Lower leg skin (tissue), 4 donors: ENCODE measurements at regions not wholly inside any gene's neighbourhood (a gene's known extent, or its start where the extent isn't known, plus 50 kb on each side); places are given as distances from the start of the nearest gene placed in this dataset.
A peak's percentile ranks its signal among the peaks of the same experiment; 100 is the strongest.

Source experiments
- DNase-seq, 2 donors: peaks; one replicate each; pipeline ENCODE4 v3.0.0-alpha.2; 2019; ENCODE audit warnings: low spot score in 2 of 2
- H3K4me3 ChIP-seq: fragments of 200-600 bp; sonication (generic); 2 replicates; pipeline ENCODE4 v1.5.1; 2017; ENCODE audit warnings: mild to moderate bottlenecking, low read depth; ENCODE audit not compliant: poor library complexity, severe bottlenecking
- POLR2A ChIP-seq, 2 donors: fragments of 450-650 bp; IDR thresholded peaks; one replicate each; pipeline ENCODE4 v1.6.1; 2016 to 2017; ENCODE audit warnings: antibody characterized with exemption in 2 of 2, mild to moderate bottlenecking in 1 of 2, moderate library complexity in 1 of 2
- WGBS, 2 donors: methylation state at CpG; one replicate each; pipeline ENCODE4 v1.1.5; 2018; 5-methylcytosine and 5-hydroxymethylcytosine counted together
- intact Hi-C: fragments of 100-400 bp; cut with DNase I; formaldehyde crosslinking; loops from one replicate; pipeline ENCODE4 v1.15.0; 2023; ENCODE audit warnings: low total_unique reads
- TF ChIP-seq, protein P1 (sequence below), 3 donors: fragments of 450-650 bp; IDR thresholded peaks; one replicate each; pipeline ENCODE4 v1.5.1; 2016; ENCODE audit warnings: antibody characterized with exemption in 3 of 3, mild to moderate bottlenecking in 3 of 3, moderate library complexity in 2 of 3

GRCh38 chr3:41026394-41027177 lies 172.7 kb upstream of the CTNNB1 start:
- DNase-seq = peak in 1 of 2 donors; percentile 35
- H3K4me3 ChIP-seq = no peak overlapping the region
- intact Hi-C loops = no loop called here
- TF ChIP-seq POLR2A (IDR thresholded peaks at IDR 0.05) = no peak
- TF ChIP-seq, protein P1, sequence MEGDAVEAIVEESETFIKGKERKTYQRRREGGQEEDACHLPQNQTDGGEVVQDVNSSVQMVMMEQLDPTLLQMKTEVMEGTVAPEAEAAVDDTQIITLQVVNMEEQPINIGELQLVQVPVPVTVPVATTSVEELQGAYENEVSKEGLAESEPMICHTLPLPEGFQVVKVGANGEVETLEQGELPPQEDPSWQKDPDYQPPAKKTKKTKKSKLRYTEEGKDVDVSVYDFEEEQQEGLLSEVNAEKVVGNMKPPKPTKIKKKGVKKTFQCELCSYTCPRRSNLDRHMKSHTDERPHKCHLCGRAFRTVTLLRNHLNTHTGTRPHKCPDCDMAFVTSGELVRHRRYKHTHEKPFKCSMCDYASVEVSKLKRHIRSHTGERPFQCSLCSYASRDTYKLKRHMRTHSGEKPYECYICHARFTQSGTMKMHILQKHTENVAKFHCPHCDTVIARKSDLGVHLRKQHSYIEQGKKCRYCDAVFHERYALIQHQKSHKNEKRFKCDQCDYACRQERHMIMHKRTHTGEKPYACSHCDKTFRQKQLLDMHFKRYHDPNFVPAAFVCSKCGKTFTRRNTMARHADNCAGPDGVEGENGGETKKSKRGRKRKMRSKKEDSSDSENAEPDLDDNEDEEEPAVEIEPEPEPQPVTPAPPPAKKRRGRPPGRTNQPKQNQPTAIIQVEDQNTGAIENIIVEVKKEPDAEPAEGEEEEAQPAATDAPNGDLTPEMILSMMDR (IDR thresholded peaks at IDR 0.05) = no peak
- WGBS, 2 donors = 41 to 43% methylated on average over 2 to 3 of the region's 3 CpGs

DNA sequence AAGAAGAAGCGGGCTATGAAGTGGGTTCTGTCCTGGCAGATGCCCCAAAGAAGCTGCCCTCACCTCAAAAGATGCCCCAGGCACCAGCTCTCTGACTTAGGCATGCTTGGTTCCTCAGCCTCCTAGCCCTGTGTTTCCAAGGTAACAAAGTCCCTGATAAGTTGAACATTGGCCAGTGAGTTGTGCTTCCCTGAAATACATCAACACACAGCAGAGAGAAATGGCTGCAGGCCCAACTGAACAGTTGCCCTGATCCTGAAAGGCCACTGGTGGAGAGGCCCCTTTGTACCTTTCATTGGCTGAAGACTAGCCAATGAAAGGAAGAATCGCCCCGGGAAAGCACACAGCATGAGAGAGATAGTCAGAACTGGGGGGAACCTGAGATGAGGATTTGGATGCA lies 169.9 kb upstream of the CTNNB1 start:
- DNase-seq = no peak
- WGBS, 2 donors = 63 to 67% methylated on average over 3 of the region's 3 CpGs
- intact Hi-C loops = no loop called here
- TF ChIP-seq POLR2A (IDR thresholded peaks at IDR 0.05) = no peak
- no peak overlapping the region for H3K4me3 ChIP-seq

- no peak for DNase-seq
Observed at GRCh38 chr3:41030220-41030619, 169.1 kb upstream of the CTNNB1 start.

DNA sequence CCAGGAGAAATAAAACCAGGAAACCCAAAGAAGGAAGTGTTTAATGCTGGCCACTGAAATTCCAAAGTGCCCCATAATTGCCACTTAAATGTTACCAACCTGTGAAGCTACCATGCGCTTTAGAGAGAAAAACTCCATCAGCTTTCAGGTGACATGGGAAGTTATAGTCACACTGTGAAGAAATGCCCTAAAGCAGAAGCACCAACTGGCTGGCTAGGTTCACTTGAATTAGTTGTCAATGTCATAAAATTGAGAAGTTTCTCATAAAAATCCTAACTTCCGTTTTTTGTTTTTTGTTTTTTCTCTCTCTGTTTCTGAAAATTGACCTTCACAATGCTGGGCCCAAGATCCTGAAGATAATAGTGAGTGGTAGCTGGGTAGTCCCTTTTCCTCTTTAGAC lies 167.9 kb upstream of the CTNNB1 start:
- intact Hi-C loops = no loop called here
- 70 to 80% methylated on average over 2 of the region's 2 CpGs for WGBS, 2 donors
- TF ChIP-seq POLR2A (IDR thresholded peaks at IDR 0.05) = no peak

More at GRCh38 chr3:41030220-41030619, 169.1 kb upstream of the CTNNB1 start:
- no peak for TF ChIP-seq POLR2A (IDR thresholded peaks at IDR 0.05)
- TF ChIP-seq, protein P1 (IDR thresholded peaks at IDR 0.05) = no peak
- no peak overlapping the region for H3K4me3 ChIP-seq
- intact Hi-C loops = no loop called here
- 82 to 85% methylated on average over 4 of the region's 4 CpGs for WGBS, 2 donors

GRCh38 chr3:41033956-41034519 lies 165.3 kb upstream of the CTNNB1 start:
- DNase-seq = no peak
- no peak for TF ChIP-seq POLR2A (IDR thresholded peaks at IDR 0.05)
- TF ChIP-seq, protein P1 (IDR thresholded peaks at IDR 0.05) = no peak
- WGBS, 2 donors = 86 to 89% methylated on average over 3 of the region's 3 CpGs
- intact Hi-C loops = no loop called here
- H3K4me3 ChIP-seq = no peak overlapping the region

More for the DNA sequence above, 167.9 kb upstream of the CTNNB1 start:
- no peak overlapping the region for H3K4me3 ChIP-seq
- no peak for DNase-seq

DNA sequence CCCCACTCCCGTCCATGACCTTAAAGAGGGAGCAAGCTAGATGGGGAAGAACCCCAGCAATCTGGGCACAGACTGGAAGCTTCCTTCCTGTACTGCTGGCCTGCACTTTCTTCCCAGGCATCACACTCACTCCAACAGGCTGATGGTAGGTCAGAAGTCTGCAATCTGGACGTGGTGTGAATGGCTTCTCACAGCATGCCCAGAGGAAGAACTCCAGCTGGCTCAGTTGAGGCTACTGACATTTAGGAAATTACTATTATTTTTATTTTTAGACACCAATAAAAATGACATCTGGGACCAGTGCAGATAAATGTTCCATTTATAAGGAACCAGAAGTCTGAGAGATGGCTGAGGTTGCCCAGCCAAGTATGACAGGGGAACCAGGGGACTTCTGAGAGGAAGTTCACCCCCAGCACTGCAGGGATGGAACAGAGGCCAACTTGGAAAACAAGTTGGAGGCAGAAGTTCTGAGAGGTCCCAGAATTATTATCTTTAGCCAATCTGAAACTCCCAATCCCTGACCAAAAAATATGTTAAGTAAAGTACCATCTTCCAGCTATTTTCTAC lies 163.8 kb upstream of the CTNNB1 start:
- intact Hi-C loops = no loop called here
- no peak overlapping the region for H3K4me3 ChIP-seq
- TF ChIP-seq, protein P1 (IDR thresholded peaks at IDR 0.05) = no peak
- no peak for TF ChIP-seq POLR2A (IDR thresholded peaks at IDR 0.05)
- 29 to 39% methylated on average over 2 of the region's 2 CpGs for WGBS, 2 donors
- DNase-seq = no peak
